Sigmoid colon (tissue), 4 donors: ENCODE measurements at regions not wholly inside any gene's neighbourhood (a gene's known extent, or its start where the extent isn't known, plus 50 kb on each side); places are given as distances from the start of the nearest gene placed in this dataset.

Source experiments
- CTCF ChIP-seq, 4 experiments: fragments of 450-650 bp in 3 of 4; fragments of 200-600 bp in 1 of 4; IDR thresholded peaks; one replicate each; pipeline ENCODE4 v1.5.1; 2016 to 2019; ENCODE audit warnings: antibody characterized with exemption in 4 of 4, mild to moderate bottlenecking in 3 of 4, moderate library complexity in 2 of 4
- EP300 ChIP-seq, 4 donors: sonication (generic); formaldehyde crosslinking; IDR thresholded peaks; one replicate each; pipeline ENCODE4 v1.6.1; 2017; ENCODE audit warnings: antibody characterized with exemption in 4 of 4
- POLR2A ChIP-seq, 2 donors: fragments of 450-650 bp; IDR thresholded peaks; one replicate each; pipeline ENCODE4 v1.6.1; 2016; ENCODE audit warnings: antibody characterized with exemption in 2 of 2, mild to moderate bottlenecking in 2 of 2, moderate library complexity in 2 of 2

GRCh38 chr4:24007860-24008261, 118.0 kb upstream of the PPARGC1A start:
- TF ChIP-seq EP300 (IDR thresholded peaks at IDR 0.05), result no peak
- TF ChIP-seq CTCF (IDR thresholded peaks at IDR 0.05), result no peak
- TF ChIP-seq POLR2A (IDR thresholded peaks at IDR 0.05), result no peak
